GM19240 (cell line): ENCODE measurements at regions not wholly inside any gene's neighbourhood (a gene's known extent, or its start where the extent isn't known, plus 50 kb on each side); places are given as distances from the start of the nearest gene placed in this dataset.

Experiments
- DNase-seq: peaks from one replicate; pipeline ENCODE4 v3.0.0; 2011; ENCODE audit warnings: low spot score; ENCODE audit not compliant: insufficient read length

- DNase-seq, result no peak
Observed at GRCh38 chr2:7584017-7584416, 666.8 kb downstream of the RNF144A start.

- DNase-seq, result no peak
Observed at GRCh38 chr2:7586898-7587297, 669.7 kb downstream of the RNF144A start.

DNA sequence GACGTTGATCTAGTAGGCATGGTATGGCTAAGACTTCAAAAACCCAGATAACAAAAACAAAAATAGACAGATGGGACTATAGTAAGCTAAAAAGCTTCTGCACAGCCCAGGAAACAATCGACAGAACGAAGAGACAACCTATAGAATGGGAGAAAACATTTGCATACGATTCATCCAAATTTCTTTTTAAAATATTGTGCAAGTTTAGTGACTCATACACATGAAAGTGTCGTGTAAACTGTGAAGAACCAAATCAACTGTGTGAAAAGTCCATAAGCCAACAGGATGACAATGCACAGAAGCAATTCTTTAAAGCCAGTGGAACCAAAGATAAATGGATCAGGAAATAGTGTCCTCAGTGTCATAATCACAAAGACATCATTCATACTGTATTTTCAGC lies 671.1 kb downstream of the RNF144A start:
- DNase-seq, result no peak

- DNase-seq, result no peak
Observed at GRCh38 chr2:7592618-7593140, 675.5 kb downstream of the RNF144A start.

DNA sequence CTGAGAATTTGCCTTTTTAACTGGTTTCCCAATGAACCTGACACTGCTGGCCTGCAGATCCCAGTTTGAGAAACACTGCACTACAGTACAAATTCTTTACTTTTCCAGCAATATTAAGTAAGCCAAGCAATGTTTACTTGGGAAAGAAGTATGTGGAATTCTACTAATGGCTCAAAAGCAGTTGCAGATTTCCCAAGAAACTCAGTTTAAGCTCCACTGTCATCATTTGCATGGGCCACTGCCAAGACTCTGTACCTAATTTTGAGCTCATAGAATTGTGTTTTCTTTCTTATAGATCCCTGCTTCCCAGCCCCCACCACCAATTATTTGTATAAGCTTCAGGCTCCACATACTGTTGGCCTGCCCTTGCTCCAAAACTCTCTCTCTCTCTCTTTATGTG lies 676.1 kb downstream of the RNF144A start:
- no peak for DNase-seq

DNA sequence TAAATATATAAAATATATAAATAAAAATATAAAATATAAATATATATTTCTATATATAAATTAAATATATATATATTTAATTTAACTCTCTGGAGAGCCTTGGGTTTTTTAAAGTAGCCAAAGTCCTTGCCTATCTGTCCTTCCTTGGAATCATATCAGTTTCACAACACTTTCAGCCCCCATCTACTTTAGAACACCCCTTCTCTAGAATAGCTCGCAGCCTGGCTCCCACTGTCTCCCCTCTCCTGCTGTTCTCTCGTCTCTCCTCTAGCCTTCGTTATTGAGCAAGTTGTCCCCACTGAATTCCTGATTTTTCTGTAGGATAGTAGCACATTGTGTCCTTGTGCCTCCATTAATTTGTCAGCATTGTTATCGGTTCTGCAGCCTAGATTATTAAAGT lies 677.0 kb downstream of the RNF144A start:
- DNase-seq, result no peak

- DNase-seq, result no peak
Observed at GRCh38 chr2:7595206-7595605, 678.0 kb downstream of the RNF144A start.

- no peak for DNase-seq
Observed at GRCh38 chr2:7598402-7598801, 681.2 kb downstream of the RNF144A start.

DNA sequence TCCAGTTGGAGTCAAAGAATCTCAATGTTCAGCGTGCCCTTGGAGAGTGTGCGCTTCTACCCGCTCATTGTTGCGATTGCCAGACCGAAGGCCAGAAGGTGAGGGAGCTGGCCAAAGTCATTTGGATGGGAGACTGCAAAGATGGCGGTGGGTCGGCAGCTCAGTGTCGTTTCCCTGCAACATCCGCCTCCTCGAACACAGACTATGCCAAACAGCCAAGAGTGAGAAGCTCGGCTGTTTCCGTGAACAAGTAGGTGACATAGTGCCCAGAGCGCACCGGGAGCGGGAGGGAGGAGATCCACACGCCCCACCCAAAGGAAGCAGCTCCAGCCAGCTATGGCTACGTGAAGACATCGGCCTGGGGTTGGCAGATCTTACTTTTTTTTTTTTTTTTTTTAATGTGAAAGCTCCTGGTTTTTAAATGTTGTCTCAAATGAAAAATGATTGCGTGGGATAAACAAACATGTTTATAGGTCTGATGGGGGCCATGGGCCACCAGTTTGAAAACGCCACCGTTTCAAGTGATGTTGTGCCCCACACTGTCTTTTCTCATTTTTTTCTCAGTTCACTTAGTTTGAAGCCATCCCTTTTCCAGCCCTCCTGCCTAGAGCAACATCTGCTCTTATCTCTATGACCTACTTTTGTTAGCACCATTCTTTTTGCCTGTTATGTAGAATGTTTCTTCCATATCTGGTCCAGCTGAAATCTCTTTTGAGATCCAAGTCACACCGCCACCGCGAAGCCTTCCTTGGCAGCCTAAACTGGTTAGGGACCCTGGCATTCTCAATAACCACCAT lies 682.4 kb downstream of the RNF144A start:
- DNase-seq, result no peak

DNA sequence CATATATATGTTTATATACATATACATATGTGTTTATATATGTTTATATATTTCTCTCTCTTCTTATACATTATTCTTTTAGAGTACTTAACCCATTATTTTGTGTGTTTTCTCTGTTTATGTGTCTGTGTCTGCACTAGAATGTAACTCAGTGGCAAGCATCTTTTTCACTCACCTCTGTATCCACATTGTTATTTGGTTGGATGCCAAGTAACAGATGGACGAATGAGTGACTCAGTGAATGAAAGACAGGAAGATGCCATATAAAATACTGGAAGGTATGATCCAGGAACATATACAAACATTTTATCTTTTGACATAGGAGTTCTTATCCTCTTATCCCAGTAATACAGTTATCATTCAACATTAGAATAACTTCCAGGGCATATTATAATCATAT lies 684.8 kb downstream of the RNF144A start:
- no peak for DNase-seq

DNA sequence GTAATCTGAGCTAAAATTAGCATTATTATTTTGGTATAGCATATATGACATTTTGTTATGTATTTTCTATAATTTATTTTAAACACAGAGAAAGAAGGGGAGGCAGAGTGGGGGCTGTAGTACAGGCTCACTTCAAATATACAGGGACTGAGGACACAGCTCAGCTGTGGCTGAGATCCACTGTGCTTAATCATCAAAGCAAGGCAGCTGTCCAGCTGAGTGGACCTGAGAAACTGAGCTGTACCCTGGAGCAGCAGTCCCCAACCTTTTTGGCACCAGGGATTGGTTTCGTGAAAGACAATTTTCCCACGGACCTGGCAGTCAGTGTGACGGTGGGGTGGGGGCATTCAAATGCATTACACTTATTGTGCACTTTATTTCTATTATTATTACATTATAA lies 687.2 kb downstream of the RNF144A start:
- DNase-seq, result no peak

DNA sequence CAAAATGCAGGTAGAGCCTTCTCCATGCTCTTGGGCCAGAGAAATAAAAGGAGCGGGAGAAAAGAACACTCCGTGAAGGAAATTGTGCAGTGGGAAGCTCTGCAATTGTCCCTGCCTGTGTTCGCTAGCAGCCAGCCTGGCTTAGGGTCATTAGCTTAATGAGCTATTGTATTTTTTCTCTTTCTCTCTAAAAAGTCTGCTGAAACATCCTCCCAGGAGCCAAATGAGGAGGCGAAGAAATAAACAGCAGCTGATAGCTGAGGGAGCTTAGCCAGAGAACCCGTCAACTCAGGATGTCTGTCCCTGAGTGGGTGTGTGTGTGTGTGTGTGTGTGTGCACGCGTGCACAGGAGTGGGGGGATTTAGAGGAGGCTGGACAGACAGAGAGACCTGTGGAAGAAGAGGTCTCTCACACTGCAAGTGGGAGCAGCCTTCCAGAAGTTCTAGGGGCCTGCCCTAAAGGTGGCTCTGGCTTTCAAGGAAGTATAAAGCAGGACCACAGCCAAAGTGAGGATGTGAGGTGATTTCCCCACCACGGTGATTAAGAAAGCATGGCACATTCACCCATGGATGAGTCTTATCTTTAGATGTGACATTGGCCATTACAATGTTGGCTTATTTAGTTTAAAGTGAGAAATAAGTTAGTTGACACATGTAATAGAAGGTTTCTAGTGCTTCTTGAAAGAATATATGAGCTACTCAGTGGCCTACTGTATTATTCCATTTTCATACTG lies 690.4 kb downstream of the RNF144A start:
- no peak for DNase-seq

- DNase-seq, result no peak
Observed at GRCh38 chr2:7609556-7609955, 692.3 kb downstream of the RNF144A start.

GRCh38 chr2:7609974-7610373 lies 692.8 kb downstream of the RNF144A start:
- DNase-seq, result no peak

DNA sequence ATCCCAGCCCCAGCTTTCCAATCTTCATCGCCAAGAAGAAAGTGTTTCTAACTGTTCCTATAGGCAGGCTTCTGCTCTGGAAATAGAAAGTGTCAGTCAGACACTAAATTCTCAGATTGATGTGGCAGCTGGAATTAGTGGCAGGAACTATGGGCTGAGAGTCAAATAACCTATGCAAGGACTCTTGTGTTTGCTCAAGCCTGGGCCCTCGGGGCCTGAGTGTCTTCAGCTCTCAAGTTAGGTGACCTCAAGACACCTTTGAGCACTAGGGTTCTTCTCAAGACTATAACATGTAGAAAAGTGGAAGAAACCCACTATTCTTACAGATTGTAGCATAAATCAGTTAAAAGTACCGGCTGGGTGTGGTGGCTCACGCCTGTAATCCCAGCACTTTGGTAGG lies 694.5 kb downstream of the RNF144A start:
- no peak for DNase-seq

DNA sequence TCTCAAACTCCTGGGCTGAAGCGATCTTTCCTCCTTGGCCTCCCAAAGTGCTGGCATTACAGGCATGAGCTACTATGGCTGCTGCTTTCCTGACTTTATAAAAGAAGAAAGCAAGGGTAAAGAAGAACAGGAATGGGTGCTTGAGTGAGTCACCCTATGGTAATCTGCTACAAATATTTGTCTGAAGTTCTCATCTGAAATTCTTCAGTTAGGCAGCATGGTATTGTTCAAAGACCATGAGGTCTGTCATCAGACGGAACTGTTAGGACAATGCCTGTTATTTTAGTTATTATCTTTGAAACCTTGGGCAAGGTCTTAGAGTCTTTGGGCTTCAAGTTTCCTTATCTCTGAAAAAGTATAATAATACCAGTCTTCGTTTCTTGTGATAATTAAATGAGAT lies 695.8 kb downstream of the RNF144A start:
- DNase-seq, result no peak

GRCh38 chr2:7613831-7614230 lies 696.6 kb downstream of the RNF144A start:
- no peak for DNase-seq

DNA sequence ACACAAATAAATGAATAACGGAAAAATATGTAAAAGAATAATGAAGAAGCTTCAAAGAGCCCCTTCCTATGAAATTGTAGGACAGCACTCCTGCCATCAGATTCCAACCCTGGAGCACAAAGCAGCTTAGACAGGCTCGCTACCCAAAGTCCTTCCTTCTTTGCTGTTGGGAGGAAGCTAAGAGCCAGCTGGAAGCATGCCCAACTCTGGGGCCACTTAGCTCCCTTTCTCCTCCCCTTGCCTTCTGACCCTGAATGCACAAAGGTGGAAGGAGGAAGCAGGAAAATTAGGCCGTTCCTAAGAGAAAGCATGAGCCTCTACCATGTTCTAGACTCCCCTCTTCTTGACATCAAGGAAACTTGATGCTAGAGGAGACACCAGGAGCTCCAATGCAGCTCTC lies 700.8 kb downstream of the RNF144A start:
- DNase-seq, result no peak

DNA sequence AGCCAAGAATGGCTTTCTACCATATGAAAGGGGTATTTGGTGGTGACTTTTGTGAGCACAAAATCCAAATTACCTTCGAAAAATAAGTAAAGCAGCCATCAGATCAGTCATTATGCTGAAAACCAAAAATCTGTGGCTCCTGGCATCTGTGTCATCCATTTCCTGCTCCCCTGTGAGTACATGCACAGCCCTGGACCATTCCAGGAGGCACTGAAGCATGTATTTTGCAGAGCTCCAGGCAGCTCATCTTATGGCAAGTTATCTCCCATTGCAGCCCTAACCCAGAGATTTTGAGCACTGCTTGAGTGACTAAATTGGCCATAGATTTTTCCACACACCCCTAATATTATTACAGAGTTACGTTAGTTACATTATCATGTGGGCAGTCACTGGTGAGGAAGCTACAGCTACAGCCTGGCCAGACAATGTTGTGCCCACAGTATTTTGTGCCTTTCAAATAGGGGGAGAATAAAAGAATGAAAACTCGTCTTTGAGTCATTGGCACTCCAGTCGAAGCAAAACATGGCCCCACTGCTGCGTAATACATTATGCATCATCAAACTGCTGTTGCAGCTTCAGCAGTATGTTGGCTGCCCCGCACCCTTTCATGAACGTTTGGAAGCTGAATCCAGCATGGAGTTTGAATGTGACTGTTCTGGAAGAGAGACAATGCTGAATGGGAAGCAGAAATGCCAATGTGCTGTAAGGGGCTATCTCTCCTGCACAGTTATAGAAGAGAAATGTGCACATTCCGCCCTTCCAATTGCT lies 702.2 kb downstream of the RNF144A start:
- DNase-seq, result no peak

GRCh38 chr2:7620255-7620654 lies 703.0 kb downstream of the RNF144A start:
- DNase-seq, result no peak

DNA sequence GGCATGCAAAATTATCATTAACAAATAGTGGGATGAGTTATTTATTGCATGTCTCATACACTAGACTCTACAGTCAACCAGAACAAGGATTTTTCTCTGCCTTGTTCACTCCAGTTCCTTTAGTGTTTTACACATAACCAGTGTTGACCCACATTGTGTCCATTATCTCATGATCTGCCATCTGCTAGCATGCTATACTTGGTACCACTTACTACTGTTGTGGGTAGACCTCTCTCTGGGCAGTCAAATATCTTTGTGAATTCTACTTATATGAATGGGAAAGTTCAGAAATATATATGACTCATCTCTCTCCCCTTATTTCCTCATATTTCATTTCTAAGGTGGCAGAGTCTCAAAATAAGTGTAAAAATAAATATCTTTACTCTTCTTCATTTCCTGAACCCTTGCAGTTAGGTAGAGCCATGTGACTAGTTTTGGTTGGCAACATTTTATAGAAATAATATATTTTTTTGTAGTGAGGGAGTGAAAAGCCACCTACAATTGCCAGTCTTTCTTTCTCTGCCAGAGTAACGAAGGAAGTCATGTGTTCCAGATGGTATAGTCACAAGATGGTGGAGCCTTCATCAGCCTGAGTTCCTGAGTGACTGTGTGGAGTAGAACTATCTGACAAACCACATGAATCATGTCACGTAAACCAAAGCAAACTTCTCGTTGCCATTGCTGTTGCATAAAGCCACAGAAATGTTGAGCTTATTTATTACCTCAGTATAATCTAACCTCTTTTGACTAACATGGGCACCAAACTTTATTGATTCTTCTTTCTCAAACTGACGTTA lies 704.0 kb downstream of the RNF144A start:
- no peak for DNase-seq
